Fibroblast of lung (primary cell): ENCODE measurements at regions not wholly inside any gene's neighbourhood (a gene's known extent, or its start where the extent isn't known, plus 50 kb on each side); places are given as distances from the start of the nearest gene placed in this dataset.

Experiments
- DNase-seq, 2 donors: peaks; one replicate each; pipeline versions ENCODE4 v3.0.0 to v3.0.0-alpha.2; 2010; ENCODE audit warnings: low read depth in 2 of 2
- H2AFZ ChIP-seq: 2 replicates; pipeline ENCODE4 v1.5.1; 2012; ENCODE audit warnings: low read length, control low read depth, inconsistent platforms
- H3K27ac ChIP-seq: 2 replicates; pipeline ENCODE4 v1.5.1; 2011; ENCODE audit warnings: low read length, control low read depth; ENCODE audit not compliant: insufficient read depth
- H3K27me3 ChIP-seq: 2 replicates; pipeline ENCODE4 v1.5.1; 2011; ENCODE audit warnings: mild to moderate bottlenecking, low read length; ENCODE audit not compliant: control insufficient read depth, insufficient read depth
- H3K36me3 ChIP-seq: 2 replicates; pipeline ENCODE4 v1.5.1; 2011; ENCODE audit warnings: low read length; ENCODE audit not compliant: control insufficient read depth, insufficient read depth
- H3K4me1 ChIP-seq: 2 replicates; pipeline ENCODE4 v1.5.1; 2011; ENCODE audit warnings: low read length; ENCODE audit not compliant: control insufficient read depth, insufficient read depth; ENCODE audit errors: extremely low read depth
- H3K4me2 ChIP-seq: 2 replicates; pipeline ENCODE4 v1.5.1; 2011; ENCODE audit warnings: low read length, control low read depth; ENCODE audit not compliant: insufficient read depth; ENCODE audit errors: extremely low read depth
- H3K4me3 ChIP-seq, 4 experiments: fragments of 200-600 bp in 1 of 4; sonication (generic) in 1 of 4; replicated peaks in 1 of 4; 2 replicates each; pipeline ENCODE4 v1.5.1; 2011 to 2016; ENCODE audit warnings: low read length in 4 of 4, low read depth in 3 of 4, mild to moderate bottlenecking in 3 of 4, control low read depth in 2 of 4, inconsistent platforms in 1 of 4, mixed read lengths in 1 of 4; ENCODE audit not compliant: insufficient read depth in 1 of 4; ENCODE audit errors: control extremely low read depth in 1 of 4
- H3K79me2 ChIP-seq: 2 replicates; pipeline ENCODE4 v1.5.1; 2012; ENCODE audit warnings: mild to moderate bottlenecking, low read length, inconsistent platforms; ENCODE audit not compliant: control insufficient read depth, insufficient read depth
- H3K9ac ChIP-seq: 2 replicates; pipeline ENCODE4 v1.5.1; 2011; ENCODE audit warnings: mild to moderate bottlenecking, low read length, control low read depth; ENCODE audit not compliant: insufficient read depth
- H3K9me3 ChIP-seq: 2 replicates; pipeline ENCODE4 v1.5.1; 2012; ENCODE audit warnings: low read depth, low read length; ENCODE audit not compliant: control insufficient read depth, insufficient read depth
- H4K20me1 ChIP-seq: 2 replicates; pipeline ENCODE4 v1.5.1; 2011; ENCODE audit warnings: low read length; ENCODE audit not compliant: control insufficient read depth, insufficient read depth; ENCODE audit errors: extremely low read depth
- CTCF ChIP-seq, 2 donors: IDR thresholded peaks in 1 of 2; conservative IDR thresholded peaks in 1 of 2; 1 replicate in 1 of 2; 2 replicates in 1 of 2; pipeline ENCODE4 v1.5.1; 2011 to 2012; ENCODE audit warnings: low read length in 2 of 2, control low read depth in 1 of 2, inconsistent platforms in 1 of 2, low read depth in 1 of 2, mild to moderate bottlenecking in 1 of 2
- EZH2 ChIP-seq: IDR thresholded peaks from 2 replicates; pipeline ENCODE4 v1.5.1; 2012; ENCODE audit warnings: low read length, control low read depth, mild to moderate bottlenecking; ENCODE audit errors: missing control alignments

DNA sequence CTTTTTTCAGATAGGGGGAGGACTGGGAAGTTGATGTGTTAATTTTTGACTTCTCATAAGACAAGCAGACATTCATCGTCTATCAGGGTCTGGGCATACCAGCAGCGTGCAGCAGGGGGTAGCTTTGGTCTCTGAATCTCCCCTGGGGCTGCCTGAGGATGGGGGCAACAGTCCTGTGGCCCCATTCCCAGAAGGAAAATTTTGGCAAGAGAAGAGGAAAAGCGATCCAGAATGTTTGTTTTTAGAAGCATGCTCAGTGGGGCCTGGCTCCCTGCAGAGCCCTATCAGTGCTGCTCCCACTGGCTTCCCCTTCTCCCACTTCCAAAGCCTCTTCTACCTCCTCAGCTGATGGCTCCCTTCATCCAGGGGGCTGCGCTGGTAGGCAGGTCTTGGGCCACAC, 194.8 kb upstream of the IL12B start:
- Histone ChIP-seq H3K4me1 (peaks cover 2% of the 10 kb centered on the region), H3K4me2 (no peak overlapping the region), H3K9ac (no peak overlapping the region), H4K20me1 (no peaks in the 10 kb centered on the region), H3K27me3 (no peaks in the 10 kb centered on the region), H2AFZ (no peak overlapping the region), H3K4me3 (no peak overlapping the region), H3K36me3 (no peaks in the 10 kb centered on the region), H3K79me2 (no peaks in the 10 kb centered on the region), H3K27ac (no peak overlapping the region), H3K9me3 (no peaks in the 10 kb centered on the region)
- peak; percentile 41 to 58 for DNase-seq
- TF ChIP-seq CTCF (conservative IDR thresholded peaks at IDR 0.05 in 1 of 2, IDR thresholded peaks at IDR 0.05 in 1 of 2; ENCODE audit: low read depth in 1 of 2, low read length in 2 of 2) (peak in 1 of 2 donors; percentile 36), EZH2 (no peak)

GRCh38 chr5:159527546-159528254, 197.4 kb upstream of the IL12B start:
- no peak for DNase-seq
- Histone ChIP-seq H3K9ac (no peak overlapping the region), H4K20me1 (no peaks in the 10 kb centered on the region), H3K9me3 (no peaks in the 10 kb centered on the region), H3K36me3 (no peaks in the 10 kb centered on the region), H3K79me2 (no peaks in the 10 kb centered on the region), H3K4me2 (no peak overlapping the region), H3K27me3 (no peaks in the 10 kb centered on the region), H3K4me1 (peaks cover 4% of the 10 kb centered on the region), H2AFZ (no peak overlapping the region), H3K27ac (no peak overlapping the region), H3K4me3 (no peak overlapping the region)
- TF ChIP-seq EZH2 (no peak), CTCF (conservative IDR thresholded peaks at IDR 0.05 in 1 of 2, IDR thresholded peaks at IDR 0.05 in 1 of 2; ENCODE audit: low read depth in 1 of 2, low read length in 2 of 2) (no peak)

DNA sequence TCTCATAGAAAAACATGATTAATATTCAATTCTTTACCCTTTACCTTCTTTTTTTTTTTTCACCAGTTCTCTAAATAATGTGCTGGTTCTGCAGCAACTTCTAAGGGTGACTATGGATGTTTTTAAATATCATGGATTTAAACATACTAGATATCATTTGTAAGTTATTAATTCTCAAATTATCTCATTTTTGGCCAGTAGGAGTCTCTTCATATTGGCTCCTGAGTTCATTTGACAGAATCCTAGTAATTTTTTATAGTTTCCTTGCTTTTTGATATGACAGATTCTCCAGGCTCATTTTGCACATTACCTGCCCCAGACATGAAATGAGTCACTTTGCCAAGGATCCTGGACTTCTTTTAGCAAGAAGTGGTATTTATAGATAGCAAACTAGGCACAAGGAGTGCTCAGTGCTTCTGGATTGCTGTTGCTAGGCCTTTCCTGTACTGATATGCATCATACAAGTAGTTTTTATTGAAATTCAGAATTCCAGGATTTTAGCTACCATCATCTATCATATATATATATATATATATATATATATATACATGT, 201.3 kb upstream of the IL12B start:
- no peak overlapping the region for H3K9ac ChIP-seq
- H3K27me3 ChIP-seq = no peaks in the 10 kb centered on the region
- TF ChIP-seq CTCF (conservative IDR thresholded peaks at IDR 0.05 in 1 of 2, IDR thresholded peaks at IDR 0.05 in 1 of 2; ENCODE audit: low read depth in 1 of 2, low read length in 2 of 2) (peak in 1 of 2 donors; percentile 35), EZH2 (no peak)
- no peaks in the 10 kb centered on the region for H3K79me2 ChIP-seq
- no peak overlapping the region for H2AFZ ChIP-seq
- H3K27ac ChIP-seq = no peak overlapping the region
- peaks cover 3% of the 10 kb centered on the region for H3K4me1 ChIP-seq
- DNase-seq = no peak
- no peaks in the 10 kb centered on the region for H4K20me1 ChIP-seq
- H3K9me3 ChIP-seq = no peaks in the 10 kb centered on the region
- no peak overlapping the region for H3K4me2 ChIP-seq
- H3K36me3 ChIP-seq = no peaks in the 10 kb centered on the region
- no peak overlapping the region for H3K4me3 ChIP-seq
